ENCODE measurements at regions not wholly inside any gene's neighbourhood (a gene's known extent, or its start where the extent isn't known, plus 50 kb on each side); places are given as distances from the start of the nearest gene placed in this dataset.
"Not testable (repeated sequence)": the region's sequence is repeated elsewhere in the genome, so short reads cannot be mapped to it uniquely, and the experiment has no call there.

GRCh38 chr9:10835791-10836463 lies 223.1 kb upstream of the PTPRD start:
- no peak for DNase-seq (ENCODE audit: low read depth)

- DNase-seq (ENCODE audit: low read depth): no peak
These were observed 230.3 kb upstream of the PTPRD start for GRCh38 chr9:10843151-10843550.

DNA sequence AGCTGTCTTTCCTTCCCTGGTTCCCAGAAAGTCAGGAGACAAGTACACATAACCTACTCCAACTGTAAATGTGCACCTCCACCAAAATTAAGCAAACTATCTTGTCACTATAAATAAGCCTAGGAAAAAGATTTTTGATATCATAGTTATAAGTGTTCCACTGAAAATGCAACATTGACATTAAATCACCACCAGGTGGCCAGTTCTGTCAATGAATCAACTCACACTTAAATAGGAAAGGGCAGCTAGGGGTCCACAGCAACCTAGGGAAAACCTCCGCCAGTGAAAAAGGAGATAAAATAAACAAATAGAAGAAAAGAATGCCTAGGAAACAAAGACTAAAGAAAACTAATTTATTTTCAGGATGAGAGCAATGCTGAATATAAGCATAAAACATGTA lies 243.0 kb upstream of the PTPRD start:
- DNase-seq (ENCODE audit: low read depth): no peak

DNA sequence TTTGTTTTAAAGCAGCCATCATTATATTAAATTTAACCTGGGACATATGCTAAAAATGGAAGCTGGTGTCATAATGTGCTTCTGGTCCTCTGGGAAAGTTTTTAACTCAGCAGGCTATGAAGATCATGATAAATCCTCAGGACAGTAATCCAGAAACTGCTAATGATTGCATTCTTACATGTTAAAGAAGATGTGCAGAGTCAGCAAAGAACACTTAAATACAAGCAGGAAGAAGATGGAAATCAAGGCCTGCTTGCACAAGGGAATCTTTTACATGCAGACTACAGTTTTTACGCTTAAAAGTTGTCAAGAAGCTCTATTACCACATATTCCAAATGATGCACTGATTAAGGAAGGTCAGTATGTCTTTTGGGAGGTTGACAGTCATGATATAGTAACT lies 246.0 kb upstream of the PTPRD start:
- no peak for DNase-seq (ENCODE audit: low read depth)

- no peak for DNase-seq (ENCODE audit: low read depth)
These were observed 250.7 kb upstream of the PTPRD start for GRCh38 chr9:10863476-10863875.

DNA sequence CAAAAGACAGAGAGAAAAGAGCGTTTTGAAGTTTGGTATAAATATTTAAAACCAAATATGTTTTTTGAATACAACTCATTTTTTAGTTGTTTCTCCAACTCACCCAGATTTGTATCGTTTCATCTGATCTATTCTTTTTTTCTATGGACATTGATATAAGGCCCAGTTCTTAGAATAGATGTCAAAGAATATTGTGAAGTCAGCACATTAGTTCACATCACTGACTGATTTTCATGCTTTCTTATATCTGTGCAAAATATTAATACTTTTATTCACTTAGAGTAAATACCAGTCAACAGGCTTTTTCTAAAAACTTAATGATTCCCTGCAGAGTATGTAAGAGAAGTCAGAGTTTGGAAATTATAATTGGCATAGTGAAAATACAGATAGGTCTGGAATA lies 254.4 kb upstream of the PTPRD start:
- no peak for DNase-seq (ENCODE audit: low read depth)

- no peak for DNase-seq (ENCODE audit: low read depth)
These were observed 256.9 kb upstream of the PTPRD start for GRCh38 chr9:10869687-10870086.

DNA sequence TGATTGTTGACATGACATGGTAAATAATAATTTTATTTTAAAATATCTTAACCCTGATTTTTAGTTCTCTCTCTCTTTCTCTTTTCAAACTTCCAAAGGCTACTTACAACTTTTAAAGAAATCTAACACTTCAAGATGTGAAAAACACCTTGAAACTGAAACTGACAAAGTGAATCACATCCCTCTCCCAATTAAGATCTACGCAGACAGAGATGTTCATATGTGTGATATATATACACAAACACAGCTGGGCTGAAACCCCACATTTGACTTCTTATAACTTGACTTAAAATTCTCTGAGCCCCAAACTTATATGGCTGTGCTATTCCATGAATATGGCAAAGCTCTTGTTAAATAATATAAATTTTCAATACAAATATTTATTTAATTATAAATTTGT lies 261.2 kb upstream of the PTPRD start:
- no peak for DNase-seq (ENCODE audit: low read depth)

DNA sequence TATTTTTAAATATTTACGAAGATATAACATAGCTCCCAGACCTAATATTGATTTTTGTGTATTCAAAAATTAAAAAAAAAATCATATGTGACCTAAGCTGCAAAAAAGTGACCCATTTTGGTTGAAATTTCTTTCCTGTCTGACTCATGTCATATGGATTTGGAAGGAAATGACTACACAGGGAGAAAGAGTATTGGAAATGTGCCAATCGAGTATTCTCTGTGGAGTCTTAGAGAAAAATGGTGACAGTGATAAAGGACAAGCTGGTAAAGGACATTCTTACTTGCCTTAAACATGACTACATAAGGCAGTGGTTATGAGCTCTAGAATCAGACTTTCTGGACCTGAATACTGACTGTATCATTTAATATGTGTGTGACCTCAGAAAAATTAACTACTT lies 262.9 kb upstream of the PTPRD start:
- DNase-seq (ENCODE audit: low read depth): no peak

DNA sequence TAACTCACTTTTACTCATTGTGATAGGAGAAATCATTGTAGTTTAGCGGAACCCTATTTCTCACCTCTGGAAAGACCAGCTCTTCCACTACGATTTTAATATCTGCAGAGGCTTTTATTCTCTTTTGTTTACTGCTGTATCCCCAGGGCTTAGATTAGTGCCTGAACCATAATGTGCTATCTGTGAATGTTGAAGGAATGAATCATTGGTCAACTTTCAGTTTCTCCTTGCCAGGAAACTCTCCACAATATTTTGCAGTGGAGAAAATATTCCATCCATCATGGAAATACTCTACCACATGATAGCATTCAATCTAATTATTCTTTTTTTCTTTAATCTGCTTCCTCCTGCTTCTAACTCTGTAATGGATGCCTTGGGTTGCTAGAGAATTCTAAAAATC lies 263.5 kb upstream of the PTPRD start:
- no peak for DNase-seq (ENCODE audit: low read depth)

DNA sequence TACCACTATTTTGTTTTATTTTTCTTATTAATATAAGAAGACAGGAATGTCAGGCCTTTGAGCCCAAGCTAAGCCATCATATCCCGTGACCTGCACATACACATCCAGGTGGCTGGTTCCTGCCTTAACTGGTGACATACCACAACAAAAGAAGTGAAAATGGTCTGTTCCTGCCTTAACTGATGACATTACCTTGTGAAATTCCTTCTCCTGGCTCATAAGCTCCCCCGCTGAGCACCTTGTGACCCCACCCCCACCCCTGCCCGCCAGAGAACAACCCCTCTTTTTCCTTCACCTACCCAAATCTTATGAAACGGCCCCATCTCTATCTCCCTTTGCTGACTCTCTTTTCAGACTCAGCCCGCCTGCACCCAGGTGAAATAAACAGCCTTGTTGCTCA lies 277.5 kb upstream of the PTPRD start:
- DNase-seq (ENCODE audit: low read depth): not testable (repeated sequence)

DNA sequence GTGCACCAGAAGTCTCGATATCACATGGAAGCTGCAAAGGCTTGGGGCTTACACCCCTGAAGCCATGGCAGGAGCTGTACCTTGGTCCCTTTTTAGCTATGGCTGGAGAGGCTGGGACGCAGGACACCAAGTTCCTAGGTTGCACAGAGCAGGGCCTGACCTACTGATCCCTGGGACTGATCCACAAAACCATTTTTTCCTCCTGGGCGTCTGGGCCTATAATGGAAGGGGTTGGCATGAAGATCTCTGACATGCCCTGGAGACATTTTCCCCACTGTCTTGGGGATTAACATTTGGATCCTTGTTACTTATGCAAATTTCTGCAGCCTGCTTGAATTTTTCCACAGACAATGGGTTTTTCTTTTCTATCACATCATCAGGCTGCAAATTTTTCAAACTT lies 286.7 kb upstream of the PTPRD start:
- no peak for DNase-seq (ENCODE audit: low read depth)

- no peak for DNase-seq (ENCODE audit: low read depth)
These were observed 291.2 kb upstream of the PTPRD start for GRCh38 chr9:10903969-10904368.

GRCh38 chr9:10910779-10911178 lies 298.0 kb upstream of the PTPRD start:
- no peak for DNase-seq (ENCODE audit: low read depth)

DNA sequence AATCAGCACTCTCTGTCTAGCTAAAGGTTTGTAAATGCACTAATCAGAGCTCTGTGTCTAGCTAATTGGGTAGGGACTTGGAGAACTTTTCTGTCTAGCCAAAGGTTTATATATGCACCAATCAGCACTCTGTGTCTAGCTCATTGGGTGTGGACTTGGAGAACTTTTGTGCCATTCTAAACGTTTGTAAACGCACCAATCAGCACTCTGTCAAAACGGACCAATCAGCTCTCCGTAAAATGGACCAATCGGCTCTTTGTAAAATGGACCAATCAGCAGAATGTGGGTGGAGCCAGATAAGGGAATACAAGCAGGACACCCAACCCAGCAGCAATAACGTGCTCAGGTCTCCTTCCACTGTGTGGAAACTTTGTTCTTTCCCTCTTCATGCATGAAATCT lies 298.6 kb upstream of the PTPRD start:
- DNase-seq (ENCODE audit: low read depth): no peak

DNA sequence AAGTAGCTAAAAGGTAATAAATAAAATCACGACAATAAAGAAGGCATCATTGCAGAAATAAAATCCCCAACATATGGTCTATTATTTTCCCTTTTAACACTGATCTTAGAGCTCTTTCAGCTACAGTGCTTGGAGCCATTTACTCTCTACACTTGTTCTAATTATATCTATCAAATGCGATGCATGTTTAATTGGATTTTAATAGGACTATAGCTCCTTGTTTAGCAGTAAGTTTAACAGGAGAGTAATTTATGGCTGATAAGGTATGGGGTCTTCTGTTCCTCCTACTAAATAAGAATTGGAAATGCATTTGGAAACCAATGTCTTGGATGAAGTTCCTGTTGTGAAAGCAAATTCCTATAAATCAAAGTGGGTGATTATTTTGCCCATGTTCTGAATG lies 304.2 kb upstream of the PTPRD start:
- no peak for DNase-seq (ENCODE audit: low read depth)

DNA sequence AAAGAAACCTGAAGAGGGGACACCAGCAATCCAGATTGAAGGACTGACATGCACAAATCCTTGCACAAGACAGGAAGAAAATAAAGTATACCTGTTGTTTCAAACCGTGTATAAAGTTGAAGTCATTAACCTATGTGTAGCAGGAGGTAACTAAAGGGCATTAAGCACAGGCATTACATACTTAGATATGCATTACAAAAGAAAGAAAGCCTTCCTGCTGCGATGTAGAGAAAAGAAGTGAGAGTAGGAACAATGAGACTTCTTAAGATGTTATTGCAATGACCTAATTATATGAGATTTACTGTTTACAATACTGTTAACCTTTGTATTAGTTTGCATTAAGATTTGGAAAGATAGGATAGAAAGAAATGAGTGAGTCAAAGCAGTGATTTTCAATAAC lies 308.9 kb upstream of the PTPRD start:
- DNase-seq (ENCODE audit: low read depth): no peak

- no peak for DNase-seq (ENCODE audit: low read depth)
These were observed 313.1 kb upstream of the PTPRD start for GRCh38 chr9:10925896-10926295.

- no peak for DNase-seq (ENCODE audit: low read depth)
These were observed 315.6 kb upstream of the PTPRD start for GRCh38 chr9:10928372-10928771.

- DNase-seq (ENCODE audit: low read depth): no peak
These were observed 317.3 kb upstream of the PTPRD start for GRCh38 chr9:10930081-10930480.

- no peak for DNase-seq (ENCODE audit: low read depth)
These were observed 334.0 kb upstream of the PTPRD start for GRCh38 chr9:10946676-10947410.

DNA sequence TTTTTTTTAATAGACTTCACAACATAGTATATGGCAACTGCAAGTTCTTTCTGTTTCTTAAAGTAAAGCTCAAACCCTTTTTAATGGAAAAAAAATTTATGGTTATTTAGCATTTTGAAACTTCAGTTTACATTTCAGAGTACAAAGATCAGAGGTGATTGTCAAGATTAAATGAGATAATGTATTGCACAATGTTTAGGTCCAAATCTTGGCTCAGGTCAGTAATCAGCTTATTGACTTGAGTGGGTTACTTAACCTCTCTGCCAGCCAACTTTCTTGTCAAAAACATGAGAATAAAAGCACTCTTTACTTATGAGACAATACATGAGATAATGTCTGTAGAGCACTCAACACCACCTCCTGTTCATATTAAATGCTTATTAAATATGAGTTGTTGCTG lies 345.1 kb upstream of the PTPRD start:
- no peak for DNase-seq (ENCODE audit: low read depth)

GRCh38 chr9:10961883-10962282 lies 349.1 kb upstream of the PTPRD start:
- DNase-seq (ENCODE audit: low read depth): no peak

GRCh38 chr9:10983251-10983650 lies 370.4 kb upstream of the PTPRD start:
- DNase-seq (ENCODE audit: low read depth): no peak

Measured in CMK (cell line).